ENCODE measurements at regions not wholly inside any gene's neighbourhood (a gene's known extent, or its start where the extent isn't known, plus 50 kb on each side); places are given as distances from the start of the nearest gene placed in this dataset.

- TF ChIP-seq, protein P1, sequence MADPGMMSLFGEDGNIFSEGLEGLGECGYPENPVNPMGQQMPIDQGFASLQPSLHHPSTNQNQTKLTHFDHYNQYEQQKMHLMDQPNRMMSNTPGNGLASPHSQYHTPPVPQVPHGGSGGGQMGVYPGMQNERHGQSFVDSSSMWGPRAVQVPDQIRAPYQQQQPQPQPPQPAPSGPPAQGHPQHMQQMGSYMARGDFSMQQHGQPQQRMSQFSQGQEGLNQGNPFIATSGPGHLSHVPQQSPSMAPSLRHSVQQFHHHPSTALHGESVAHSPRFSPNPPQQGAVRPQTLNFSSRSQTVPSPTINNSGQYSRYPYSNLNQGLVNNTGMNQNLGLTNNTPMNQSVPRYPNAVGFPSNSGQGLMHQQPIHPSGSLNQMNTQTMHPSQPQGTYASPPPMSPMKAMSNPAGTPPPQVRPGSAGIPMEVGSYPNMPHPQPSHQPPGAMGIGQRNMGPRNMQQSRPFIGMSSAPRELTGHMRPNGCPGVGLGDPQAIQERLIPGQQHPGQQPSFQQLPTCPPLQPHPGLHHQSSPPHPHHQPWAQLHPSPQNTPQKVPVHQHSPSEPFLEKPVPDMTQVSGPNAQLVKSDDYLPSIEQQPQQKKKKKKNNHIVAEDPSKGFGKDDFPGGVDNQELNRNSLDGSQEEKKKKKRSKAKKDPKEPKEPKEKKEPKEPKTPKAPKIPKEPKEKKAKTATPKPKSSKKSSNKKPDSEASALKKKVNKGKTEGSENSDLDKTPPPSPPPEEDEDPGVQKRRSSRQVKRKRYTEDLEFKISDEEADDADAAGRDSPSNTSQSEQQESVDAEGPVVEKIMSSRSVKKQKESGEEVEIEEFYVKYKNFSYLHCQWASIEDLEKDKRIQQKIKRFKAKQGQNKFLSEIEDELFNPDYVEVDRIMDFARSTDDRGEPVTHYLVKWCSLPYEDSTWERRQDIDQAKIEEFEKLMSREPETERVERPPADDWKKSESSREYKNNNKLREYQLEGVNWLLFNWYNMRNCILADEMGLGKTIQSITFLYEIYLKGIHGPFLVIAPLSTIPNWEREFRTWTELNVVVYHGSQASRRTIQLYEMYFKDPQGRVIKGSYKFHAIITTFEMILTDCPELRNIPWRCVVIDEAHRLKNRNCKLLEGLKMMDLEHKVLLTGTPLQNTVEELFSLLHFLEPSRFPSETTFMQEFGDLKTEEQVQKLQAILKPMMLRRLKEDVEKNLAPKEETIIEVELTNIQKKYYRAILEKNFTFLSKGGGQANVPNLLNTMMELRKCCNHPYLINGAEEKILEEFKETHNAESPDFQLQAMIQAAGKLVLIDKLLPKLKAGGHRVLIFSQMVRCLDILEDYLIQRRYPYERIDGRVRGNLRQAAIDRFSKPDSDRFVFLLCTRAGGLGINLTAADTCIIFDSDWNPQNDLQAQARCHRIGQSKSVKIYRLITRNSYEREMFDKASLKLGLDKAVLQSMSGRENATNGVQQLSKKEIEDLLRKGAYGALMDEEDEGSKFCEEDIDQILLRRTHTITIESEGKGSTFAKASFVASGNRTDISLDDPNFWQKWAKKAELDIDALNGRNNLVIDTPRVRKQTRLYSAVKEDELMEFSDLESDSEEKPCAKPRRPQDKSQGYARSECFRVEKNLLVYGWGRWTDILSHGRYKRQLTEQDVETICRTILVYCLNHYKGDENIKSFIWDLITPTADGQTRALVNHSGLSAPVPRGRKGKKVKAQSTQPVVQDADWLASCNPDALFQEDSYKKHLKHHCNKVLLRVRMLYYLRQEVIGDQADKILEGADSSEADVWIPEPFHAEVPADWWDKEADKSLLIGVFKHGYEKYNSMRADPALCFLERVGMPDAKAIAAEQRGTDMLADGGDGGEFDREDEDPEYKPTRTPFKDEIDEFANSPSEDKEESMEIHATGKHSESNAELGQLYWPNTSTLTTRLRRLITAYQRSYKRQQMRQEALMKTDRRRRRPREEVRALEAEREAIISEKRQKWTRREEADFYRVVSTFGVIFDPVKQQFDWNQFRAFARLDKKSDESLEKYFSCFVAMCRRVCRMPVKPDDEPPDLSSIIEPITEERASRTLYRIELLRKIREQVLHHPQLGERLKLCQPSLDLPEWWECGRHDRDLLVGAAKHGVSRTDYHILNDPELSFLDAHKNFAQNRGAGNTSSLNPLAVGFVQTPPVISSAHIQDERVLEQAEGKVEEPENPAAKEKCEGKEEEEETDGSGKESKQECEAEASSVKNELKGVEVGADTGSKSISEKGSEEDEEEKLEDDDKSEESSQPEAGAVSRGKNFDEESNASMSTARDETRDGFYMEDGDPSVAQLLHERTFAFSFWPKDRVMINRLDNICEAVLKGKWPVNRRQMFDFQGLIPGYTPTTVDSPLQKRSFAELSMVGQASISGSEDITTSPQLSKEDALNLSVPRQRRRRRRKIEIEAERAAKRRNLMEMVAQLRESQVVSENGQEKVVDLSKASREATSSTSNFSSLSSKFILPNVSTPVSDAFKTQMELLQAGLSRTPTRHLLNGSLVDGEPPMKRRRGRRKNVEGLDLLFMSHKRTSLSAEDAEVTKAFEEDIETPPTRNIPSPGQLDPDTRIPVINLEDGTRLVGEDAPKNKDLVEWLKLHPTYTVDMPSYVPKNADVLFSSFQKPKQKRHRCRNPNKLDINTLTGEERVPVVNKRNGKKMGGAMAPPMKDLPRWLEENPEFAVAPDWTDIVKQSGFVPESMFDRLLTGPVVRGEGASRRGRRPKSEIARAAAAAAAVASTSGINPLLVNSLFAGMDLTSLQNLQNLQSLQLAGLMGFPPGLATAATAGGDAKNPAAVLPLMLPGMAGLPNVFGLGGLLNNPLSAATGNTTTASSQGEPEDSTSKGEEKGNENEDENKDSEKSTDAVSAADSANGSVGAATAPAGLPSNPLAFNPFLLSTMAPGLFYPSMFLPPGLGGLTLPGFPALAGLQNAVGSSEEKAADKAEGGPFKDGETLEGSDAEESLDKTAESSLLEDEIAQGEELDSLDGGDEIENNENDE (IDR thresholded peaks at IDR 0.05; ENCODE audit: insufficient replicate concordance, low read length): no peak
- no peak for TF ChIP-seq KDM4A (IDR thresholded peaks at IDR 0.05; ENCODE audit: low read depth, low read length, severe bottlenecking)
- no peak for TF ChIP-seq SAP30 (IDR thresholded peaks at IDR 0.05; ENCODE audit: insufficient read depth, insufficient replicate concordance, low read length)
- no peak for TF ChIP-seq RXRA (IDR thresholded peaks at IDR 0.05; ENCODE audit: insufficient read depth, low read depth, low read length)
Observed at GRCh38 chrY:7437086-7437485, 525.5 kb upstream of the AMELY start (continued).

All from H1 (cell line).